ENCODE measurements at regions not wholly inside any gene's neighbourhood (a gene's known extent, or its start where the extent isn't known, plus 50 kb on each side); places are given as distances from the start of the nearest gene placed in this dataset.

GRCh38 chr4:120290553-120290952, 223.9 kb upstream of the MAD2L1 start:
- H4K20me1 ChIP-seq (replicated peaks; ENCODE audit: insufficient read depth): no peaks in the 10 kb centered on the region
- H3K27me3 ChIP-seq (ENCODE audit: insufficient read depth): no peaks in the 10 kb centered on the region
- H3K4me2 ChIP-seq: no peak overlapping the region
- H3K9me2 ChIP-seq (ENCODE audit: insufficient read depth): no peaks in the 10 kb centered on the region
- no peak overlapping the region for H3K4me3 ChIP-seq
- no peak for TF ChIP-seq POLR2AphosphoS5 (IDR thresholded peaks at IDR 0.05; ENCODE audit: low read depth)
- TF ChIP-seq, protein P1, sequence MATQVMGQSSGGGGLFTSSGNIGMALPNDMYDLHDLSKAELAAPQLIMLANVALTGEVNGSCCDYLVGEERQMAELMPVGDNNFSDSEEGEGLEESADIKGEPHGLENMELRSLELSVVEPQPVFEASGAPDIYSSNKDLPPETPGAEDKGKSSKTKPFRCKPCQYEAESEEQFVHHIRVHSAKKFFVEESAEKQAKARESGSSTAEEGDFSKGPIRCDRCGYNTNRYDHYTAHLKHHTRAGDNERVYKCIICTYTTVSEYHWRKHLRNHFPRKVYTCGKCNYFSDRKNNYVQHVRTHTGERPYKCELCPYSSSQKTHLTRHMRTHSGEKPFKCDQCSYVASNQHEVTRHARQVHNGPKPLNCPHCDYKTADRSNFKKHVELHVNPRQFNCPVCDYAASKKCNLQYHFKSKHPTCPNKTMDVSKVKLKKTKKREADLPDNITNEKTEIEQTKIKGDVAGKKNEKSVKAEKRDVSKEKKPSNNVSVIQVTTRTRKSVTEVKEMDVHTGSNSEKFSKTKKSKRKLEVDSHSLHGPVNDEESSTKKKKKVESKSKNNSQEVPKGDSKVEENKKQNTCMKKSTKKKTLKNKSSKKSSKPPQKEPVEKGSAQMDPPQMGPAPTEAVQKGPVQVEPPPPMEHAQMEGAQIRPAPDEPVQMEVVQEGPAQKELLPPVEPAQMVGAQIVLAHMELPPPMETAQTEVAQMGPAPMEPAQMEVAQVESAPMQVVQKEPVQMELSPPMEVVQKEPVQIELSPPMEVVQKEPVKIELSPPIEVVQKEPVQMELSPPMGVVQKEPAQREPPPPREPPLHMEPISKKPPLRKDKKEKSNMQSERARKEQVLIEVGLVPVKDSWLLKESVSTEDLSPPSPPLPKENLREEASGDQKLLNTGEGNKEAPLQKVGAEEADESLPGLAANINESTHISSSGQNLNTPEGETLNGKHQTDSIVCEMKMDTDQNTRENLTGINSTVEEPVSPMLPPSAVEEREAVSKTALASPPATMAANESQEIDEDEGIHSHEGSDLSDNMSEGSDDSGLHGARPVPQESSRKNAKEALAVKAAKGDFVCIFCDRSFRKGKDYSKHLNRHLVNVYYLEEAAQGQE (IDR thresholded peaks at IDR 0.05; ENCODE audit: unreplicated experiment): no peak
- TF ChIP-seq NANOG (IDR thresholded peaks at IDR 0.05; ENCODE audit: borderline replicate concordance): no peak
- Mint-ChIP-seq H3K27me3 (ENCODE audit: insufficient read depth, low read depth, poor library complexity) (no peaks in the 10 kb centered on the region), H3K27ac (no peak overlapping the region), H3K4me3 (no peak overlapping the region), H3K36me3 (ENCODE audit: low read depth) (no peaks in the 10 kb centered on the region), H3K9me3 (no peaks in the 10 kb centered on the region), H3K4me1 (no peaks in the 10 kb centered on the region)
- H3K4me1 ChIP-seq (ENCODE audit: insufficient read depth): no peaks in the 10 kb centered on the region
- ATAC-seq (no peak), DNase-seq (ENCODE audit: low spot score) (no peak)
- no peak overlapping the region for H3K27ac ChIP-seq (ENCODE audit: low read depth)
- H3K79me2 ChIP-seq (replicated peaks; ENCODE audit: insufficient read depth): no peaks in the 10 kb centered on the region
- no peaks in the 10 kb centered on the region for H3K36me3 ChIP-seq (ENCODE audit: insufficient read depth)
- no peak overlapping the region for H2AFZ ChIP-seq
- H3F3A ChIP-seq (replicated peaks; ENCODE audit: low read depth): no peaks in the 10 kb centered on the region

DNA sequence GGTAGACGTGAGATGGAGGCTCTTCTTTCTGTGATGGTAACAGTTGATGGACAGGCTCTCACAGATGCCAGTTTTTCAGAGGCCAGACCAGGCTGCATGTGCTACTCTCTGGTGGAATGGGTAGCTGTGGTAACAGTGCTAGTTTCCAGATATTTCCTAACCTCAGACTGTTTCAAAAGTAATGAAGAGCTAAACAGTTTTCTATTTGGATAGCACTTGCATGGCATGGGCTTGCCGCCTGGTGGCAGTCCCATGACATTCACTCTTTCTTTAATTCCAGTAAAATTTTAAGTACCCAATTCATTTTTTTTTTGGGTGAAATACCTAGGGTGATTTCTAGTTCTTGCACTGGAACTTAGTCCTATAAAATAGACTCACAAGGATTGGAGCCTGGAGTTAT, 220.2 kb upstream of the MAD2L1 start:
- Histone ChIP-seq H3K27ac (ENCODE audit: low read depth) (no peak overlapping the region), H3K4me3 (no peak overlapping the region), H3K9me2 (ENCODE audit: insufficient read depth) (no peaks in the 10 kb centered on the region), H3K27me3 (ENCODE audit: insufficient read depth) (no peaks in the 10 kb centered on the region), H3K4me2 (no peak overlapping the region), H2AFZ (no peak overlapping the region), H3F3A (replicated peaks; ENCODE audit: low read depth) (no peaks in the 10 kb centered on the region), H3K79me2 (replicated peaks; ENCODE audit: insufficient read depth) (no peaks in the 10 kb centered on the region), H3K4me1 (ENCODE audit: insufficient read depth) (no peaks in the 10 kb centered on the region), H3K36me3 (ENCODE audit: insufficient read depth) (no peaks in the 10 kb centered on the region), H4K20me1 (replicated peaks; ENCODE audit: insufficient read depth) (no peaks in the 10 kb centered on the region)
- Mint-ChIP-seq H3K36me3 (ENCODE audit: low read depth) (no peaks in the 10 kb centered on the region), H3K27me3 (ENCODE audit: insufficient read depth, low read depth, poor library complexity) (no peaks in the 10 kb centered on the region), H3K4me1 (no peaks in the 10 kb centered on the region), H3K9me3 (no peaks in the 10 kb centered on the region), H3K4me3 (no peak overlapping the region), H3K27ac (no peak overlapping the region)
- ATAC-seq (peak; percentile 53; the same call in 2 of the 3 replicates), DNase-seq (ENCODE audit: low spot score) (peak; percentile 40)
- peak; percentile 70 to 73 for TF ChIP-seq CTCF (conservative IDR thresholded peaks at IDR 0.05; ENCODE audit: low read depth in 2 of 2)
- no peak for TF ChIP-seq STAT1 (IDR thresholded peaks at IDR 0.05; ENCODE audit: unreplicated experiment)
- TF ChIP-seq EZH2phosphoT487 (IDR thresholded peaks at IDR 0.05; ENCODE audit: unreplicated experiment): no peak
- no peak for TF ChIP-seq EZH2 (IDR thresholded peaks at IDR 0.05; ENCODE audit: low read depth, unreplicated experiment)
- TF ChIP-seq POLR2AphosphoS5 (IDR thresholded peaks at IDR 0.05; ENCODE audit: low read depth): no peak
